ENCODE measurements at regions not wholly inside any gene's neighbourhood (a gene's known extent, or its start where the extent isn't known, plus 50 kb on each side); places are given as distances from the start of the nearest gene placed in this dataset.

DNA sequence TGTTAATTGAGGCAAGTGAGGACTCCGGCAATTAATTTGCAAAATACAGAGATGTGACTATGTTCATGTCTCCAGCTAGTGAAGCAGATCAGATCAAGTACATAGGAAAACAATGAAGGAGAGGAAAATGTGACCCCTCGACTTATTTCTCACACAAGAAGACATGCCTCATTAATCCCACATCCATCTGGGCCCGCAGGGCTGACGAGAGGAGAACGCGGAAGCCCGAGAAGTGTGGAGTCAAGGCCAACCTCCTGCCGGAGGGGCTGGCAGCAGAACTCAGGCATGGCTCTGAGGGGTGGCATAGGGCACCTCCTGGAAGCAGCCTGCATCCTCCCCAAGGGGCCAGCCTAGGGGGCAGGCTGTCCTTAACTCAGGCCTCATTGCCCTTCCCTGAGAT is 54.4 kb downstream of the ZNF503 start:
- Mint-ChIP-seq H3K27ac (ENCODE audit: unreplicated experiment) (no peak overlapping the region), H3K9me3 (ENCODE audit: unreplicated experiment) (no peaks in the 10 kb centered on the region), H3K27me3 (ENCODE audit: unreplicated experiment) (peaks cover 14% of the 10 kb centered on the region), H3K36me3 (ENCODE audit: unreplicated experiment) (no peaks in the 10 kb centered on the region), H3K4me1 (ENCODE audit: unreplicated experiment) (peaks cover 9% of the 10 kb centered on the region), H3K4me3 (ENCODE audit: unreplicated experiment) (no peak overlapping the region)
- TF ChIP-seq, protein P1, sequence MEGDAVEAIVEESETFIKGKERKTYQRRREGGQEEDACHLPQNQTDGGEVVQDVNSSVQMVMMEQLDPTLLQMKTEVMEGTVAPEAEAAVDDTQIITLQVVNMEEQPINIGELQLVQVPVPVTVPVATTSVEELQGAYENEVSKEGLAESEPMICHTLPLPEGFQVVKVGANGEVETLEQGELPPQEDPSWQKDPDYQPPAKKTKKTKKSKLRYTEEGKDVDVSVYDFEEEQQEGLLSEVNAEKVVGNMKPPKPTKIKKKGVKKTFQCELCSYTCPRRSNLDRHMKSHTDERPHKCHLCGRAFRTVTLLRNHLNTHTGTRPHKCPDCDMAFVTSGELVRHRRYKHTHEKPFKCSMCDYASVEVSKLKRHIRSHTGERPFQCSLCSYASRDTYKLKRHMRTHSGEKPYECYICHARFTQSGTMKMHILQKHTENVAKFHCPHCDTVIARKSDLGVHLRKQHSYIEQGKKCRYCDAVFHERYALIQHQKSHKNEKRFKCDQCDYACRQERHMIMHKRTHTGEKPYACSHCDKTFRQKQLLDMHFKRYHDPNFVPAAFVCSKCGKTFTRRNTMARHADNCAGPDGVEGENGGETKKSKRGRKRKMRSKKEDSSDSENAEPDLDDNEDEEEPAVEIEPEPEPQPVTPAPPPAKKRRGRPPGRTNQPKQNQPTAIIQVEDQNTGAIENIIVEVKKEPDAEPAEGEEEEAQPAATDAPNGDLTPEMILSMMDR (IDR thresholded peaks at IDR 0.05) = no peak
- peak; percentile 79 for DNase-seq (ENCODE audit: extremely low spot score, unreplicated experiment)

- peak; percentile 64 for DNase-seq (ENCODE audit: extremely low spot score, unreplicated experiment)
- no peak overlapping the region for H3K27ac Mint-ChIP-seq (ENCODE audit: unreplicated experiment)
- no peaks in the 10 kb centered on the region for H3K9me3 Mint-ChIP-seq (ENCODE audit: unreplicated experiment)
- TF ChIP-seq, protein P1 (IDR thresholded peaks at IDR 0.05) = no peak
- H3K36me3 Mint-ChIP-seq (ENCODE audit: unreplicated experiment) = no peaks in the 10 kb centered on the region
- H3K4me3 Mint-ChIP-seq (ENCODE audit: unreplicated experiment) = no peak overlapping the region
- H3K4me1 Mint-ChIP-seq (ENCODE audit: unreplicated experiment) = peaks cover 7% of the 10 kb centered on the region
- H3K27me3 Mint-ChIP-seq (ENCODE audit: unreplicated experiment) = peaks cover 15% of the 10 kb centered on the region
These were observed 55.8 kb downstream of the ZNF503 start for GRCh38 chr10:75345738-75346137.

GRCh38 chr10:75344170-75344569 is 57.4 kb downstream of the ZNF503 start:
- Mint-ChIP-seq H3K27ac (ENCODE audit: unreplicated experiment) (no peak overlapping the region), H3K4me3 (ENCODE audit: unreplicated experiment) (no peak overlapping the region), H3K27me3 (ENCODE audit: unreplicated experiment) (peaks cover 17% of the 10 kb centered on the region), H3K36me3 (ENCODE audit: unreplicated experiment) (no peaks in the 10 kb centered on the region), H3K4me1 (ENCODE audit: unreplicated experiment) (peaks cover 3% of the 10 kb centered on the region), H3K9me3 (ENCODE audit: unreplicated experiment) (no peaks in the 10 kb centered on the region)
- TF ChIP-seq, protein P1 (IDR thresholded peaks at IDR 0.05) = no peak
- DNase-seq (ENCODE audit: extremely low spot score, unreplicated experiment) = peak; percentile 83

GRCh38 chr10:75342397-75342796 is 59.2 kb downstream of the ZNF503 start:
- Mint-ChIP-seq H3K4me1 (ENCODE audit: unreplicated experiment) (peaks cover 3% of the 10 kb centered on the region), H3K4me3 (ENCODE audit: unreplicated experiment) (no peak overlapping the region), H3K27ac (ENCODE audit: unreplicated experiment) (no peak overlapping the region), H3K9me3 (ENCODE audit: unreplicated experiment) (no peaks in the 10 kb centered on the region), H3K27me3 (ENCODE audit: unreplicated experiment) (peaks cover 21% of the 10 kb centered on the region), H3K36me3 (ENCODE audit: unreplicated experiment) (no peaks in the 10 kb centered on the region)
- DNase-seq (ENCODE audit: extremely low spot score, unreplicated experiment) = no peak
- TF ChIP-seq, protein P1 (IDR thresholded peaks at IDR 0.05) = no peak

GRCh38 chr10:75335983-75336382 is 65.6 kb downstream of the ZNF503 start:
- H3K9me3 Mint-ChIP-seq (ENCODE audit: unreplicated experiment) = no peaks in the 10 kb centered on the region
- no peak overlapping the region for H3K4me3 Mint-ChIP-seq (ENCODE audit: unreplicated experiment)
- DNase-seq (ENCODE audit: extremely low spot score, unreplicated experiment) = no peak
- TF ChIP-seq, protein P1 (IDR thresholded peaks at IDR 0.05) = no peak
- no peaks in the 10 kb centered on the region for H3K4me1 Mint-ChIP-seq (ENCODE audit: unreplicated experiment)
- H3K27ac Mint-ChIP-seq (ENCODE audit: unreplicated experiment) = no peak overlapping the region
- H3K27me3 Mint-ChIP-seq (ENCODE audit: unreplicated experiment) = peaks cover 25% of the 10 kb centered on the region
- H3K36me3 Mint-ChIP-seq (ENCODE audit: unreplicated experiment) = no peaks in the 10 kb centered on the region

Data from osteocyte (in vitro differentiated cells).